GM13977 (cell line): ENCODE measurements at regions not wholly inside any gene's neighbourhood (a gene's known extent, or its start where the extent isn't known, plus 50 kb on each side); places are given as distances from the start of the nearest gene placed in this dataset.

Experiments
- DNase-seq: peaks from one replicate; pipeline ENCODE4 v3.0.0; 2012; ENCODE audit warnings: low spot score
- CTCF ChIP-seq: IDR thresholded peaks from 2 replicates; pipeline ENCODE4 v1.5.1; 2012; ENCODE audit warnings: mild to moderate bottlenecking, control low read depth; ENCODE audit not compliant: insufficient read depth; ENCODE audit errors: extremely low read depth, missing control alignments
- in situ Hi-C: fragments of 300-500 bp; cut with MboI; formaldehyde crosslinking; loops from one replicate; pipeline ENCODE4 v1.12.0; 2022; ENCODE audit warnings: low sequenced_read_pairs, low pct_unique_long_range_greater_than_20kb, mixed read lengths, inconsistent platforms; ENCODE audit not compliant: unreplicated experiment

- DNase-seq: no peak
- no peak for TF ChIP-seq CTCF
- in situ Hi-C loops: no loop called here
Observed at GRCh38 chr20:1724901-1725300, 67.3 kb upstream of the SIRPG start.

- DNase-seq: no peak
- in situ Hi-C loops: no loop called here
- no peak for TF ChIP-seq CTCF
Observed at GRCh38 chr20:1722513-1723050, 65.0 kb upstream of the SIRPG start.

GRCh38 chr20:1721687-1722512, 64.3 kb upstream of the SIRPG start:
- peak; percentile 38 for DNase-seq
- TF ChIP-seq CTCF: no peak

GRCh38 chr20:1720845-1721475, 63.4 kb upstream of the SIRPG start:
- no peak for TF ChIP-seq CTCF
- no peak for DNase-seq
- in situ Hi-C loops: no loop called here

More at GRCh38 chr20:1721687-1722512, 64.3 kb upstream of the SIRPG start:
- in situ Hi-C loops: no loop called here

- no peak for DNase-seq
- TF ChIP-seq CTCF: no peak
- in situ Hi-C loops: no loop called here
Observed at GRCh38 chr20:1720226-1720625, 62.6 kb upstream of the SIRPG start.

GRCh38 chr20:1718604-1719384, 61.2 kb upstream of the SIRPG start:
- no peak for TF ChIP-seq CTCF
- in situ Hi-C loops: no loop called here

More at GRCh38 chr20:1718604-1719384, 61.2 kb upstream of the SIRPG start:
- DNase-seq: no peak
